Stimulated activated CD4-positive, alpha-beta T cell treated with anti-CD3 and anti-CD28 coated beads, Interleukin-1b, Interleukin-23, amount 100 ng/mL, for 48 hours (primary cell): ENCODE measurements at regions not wholly inside any gene's neighbourhood (a gene's known extent, or its start where the extent isn't known, plus 50 kb on each side); places are given as distances from the start of the nearest gene placed in this dataset.

ENCODE experiments used
- DNase-seq: peaks from one replicate; pipeline ENCODE4 v3.0.0-alpha.2; 2020

GRCh38 chr6:133187657-133188453 lies 53.3 kb upstream of the EYA4 start:
- DNase-seq = no peak

GRCh38 chr6:133190912-133191311 lies 50.2 kb upstream of the EYA4 start:
- DNase-seq = no peak

- DNase-seq = no peak
Observed at GRCh38 chr6:133191323-133191722, 49.8 kb upstream of the EYA4 start.
